Uterus (tissue), 3 donors: ENCODE measurements at regions not wholly inside any gene's neighbourhood (a gene's known extent, or its start where the extent isn't known, plus 50 kb on each side); places are given as distances from the start of the nearest gene placed in this dataset.

Experiments
- DNase-seq, 2 donors: peaks; one replicate each; pipeline ENCODE4 v3.0.0-alpha.2; 2019 to 2020
- H3K27ac ChIP-seq, 2 donors: fragments of 200-600 bp; sonication (generic); 1 replicate in 1 of 2; 2 replicates in 1 of 2; pipeline ENCODE4 v1.5.1; 2016 to 2018
- H3K27me3 ChIP-seq, 2 donors: fragments of 200-600 bp; sonication (generic); one replicate each; pipeline ENCODE4 v1.5.1; 2018 to 2019; ENCODE audit warnings: control low read depth in 1 of 2
- H3K36me3 ChIP-seq, 2 donors: fragments of 200-600 bp; sonication (generic); one replicate each; pipeline ENCODE4 v1.5.1; 2019; ENCODE audit warnings: control low read depth in 1 of 2
- H3K4me1 ChIP-seq, 2 donors: fragments of 200-600 bp; sonication (generic); one replicate each; pipeline ENCODE4 v1.5.1; 2018 to 2019; ENCODE audit warnings: control low read depth in 1 of 2
- H3K4me3 ChIP-seq, 2 donors: fragments of 200-600 bp; sonication (generic); 1 replicate in 1 of 2; 2 replicates in 1 of 2; pipeline ENCODE4 v1.5.1; 2018 to 2019; ENCODE audit warnings: mild to moderate bottlenecking in 1 of 2
- H3K9me3 ChIP-seq, 2 donors: fragments of 200-600 bp; sonication (generic); one replicate each; pipeline ENCODE4 v1.5.1; 2019; ENCODE audit warnings: control low read depth in 1 of 2
- CTCF ChIP-seq, 4 experiments: fragments of 200-600 bp in 2 of 4; fragments of 450-650 bp in 2 of 4; sonication (generic) in 2 of 4; IDR thresholded peaks; one replicate each; pipeline ENCODE4 v1.5.1; 2016 to 2019; ENCODE audit warnings: antibody characterized with exemption in 4 of 4, mild to moderate bottlenecking in 2 of 4, moderate library complexity in 1 of 4
- POLR2A ChIP-seq, 2 donors: fragments of 450-650 bp; IDR thresholded peaks; one replicate each; pipeline ENCODE4 v1.6.1; 2016; ENCODE audit warnings: antibody characterized with exemption in 2 of 2, mild to moderate bottlenecking in 1 of 2, moderate library complexity in 1 of 2
- intact Hi-C: fragments of 100-400 bp; cut with DNase I; formaldehyde crosslinking; loops from one replicate; pipeline ENCODE4 v1.15.1; 2023; ENCODE audit warnings: low total_unique reads
- donor health status: DM: yes; HTN: yes; CAD: no.

GRCh38 chr20:24370911-24371695, 98.3 kb upstream of the SYNDIG1 start:
- TF ChIP-seq POLR2A (IDR thresholded peaks at IDR 0.05) = no peak
- no peak for TF ChIP-seq CTCF (IDR thresholded peaks at IDR 0.05)
- Histone ChIP-seq H3K4me1 (no peaks in the 10 kb centered on the region), H3K36me3 (no peaks in the 10 kb centered on the region), H3K9me3 (no peaks in the 10 kb centered on the region), H3K27me3 (no peaks in the 10 kb centered on the region), H3K27ac (peak overlapping the region in 1 of 2 donors; percentile 2), H3K4me3 (no peak overlapping the region)
- no peak for DNase-seq
- intact Hi-C loops = no loop called here

GRCh38 chr20:24370249-24370648, 99.2 kb upstream of the SYNDIG1 start:
- intact Hi-C loops = no loop called here
- no peaks in the 10 kb centered on the region for H3K9me3 ChIP-seq
- no peaks in the 10 kb centered on the region for H3K27me3 ChIP-seq
- H3K4me3 ChIP-seq = no peak overlapping the region
- no peak overlapping the region for H3K27ac ChIP-seq
- no peak for TF ChIP-seq POLR2A (IDR thresholded peaks at IDR 0.05)
- TF ChIP-seq CTCF (IDR thresholded peaks at IDR 0.05) = no peak
- no peak for DNase-seq
- no peaks in the 10 kb centered on the region for H3K4me1 ChIP-seq
- H3K36me3 ChIP-seq = no peaks in the 10 kb centered on the region

- no peaks in the 10 kb centered on the region for H3K27me3 ChIP-seq
- TF ChIP-seq CTCF (IDR thresholded peaks at IDR 0.05) (no peak), POLR2A (IDR thresholded peaks at IDR 0.05) (no peak)
- intact Hi-C loops = no loop called here
- no peak overlapping the region for H3K27ac ChIP-seq
- H3K9me3 ChIP-seq = no peaks in the 10 kb centered on the region
- no peaks in the 10 kb centered on the region for H3K4me1 ChIP-seq
- DNase-seq = no peak
- H3K36me3 ChIP-seq = no peaks in the 10 kb centered on the region
- H3K4me3 ChIP-seq = no peak overlapping the region
Measured at GRCh38 chr20:24368253-24368652, 101.2 kb upstream of the SYNDIG1 start.

DNA sequence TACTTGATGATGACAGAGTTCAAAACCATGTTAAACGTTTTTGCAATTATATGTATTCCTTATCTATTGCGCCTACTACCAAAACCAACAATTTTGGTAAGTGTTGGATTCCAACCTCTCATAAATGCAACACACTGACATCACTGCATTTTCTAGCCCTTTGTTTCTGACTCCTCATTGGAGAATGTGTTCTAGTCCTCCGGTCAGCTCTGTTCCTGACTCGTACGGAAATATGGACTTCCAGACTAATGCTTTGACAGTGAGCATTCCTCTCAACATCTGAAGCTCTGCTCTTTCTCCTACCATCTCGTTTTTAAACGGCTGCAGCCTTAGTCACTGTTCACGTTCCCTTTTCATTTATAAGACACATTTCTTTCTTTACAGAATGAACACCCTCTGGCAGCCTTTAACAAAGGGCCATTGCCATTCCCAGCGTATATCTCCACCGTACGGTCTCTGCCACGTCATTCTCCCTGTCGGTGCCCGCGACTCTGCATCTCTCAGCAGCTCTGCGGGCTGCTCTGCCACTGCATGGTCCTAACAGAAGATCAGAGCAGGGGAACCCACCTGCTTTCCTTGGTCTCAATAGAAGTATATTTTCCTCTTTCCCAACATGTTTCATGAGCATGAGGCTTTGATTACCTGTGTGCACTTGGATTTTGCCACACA, 103.0 kb upstream of the SYNDIG1 start:
- H3K9me3 ChIP-seq = no peaks in the 10 kb centered on the region
- intact Hi-C loops = no loop called here
- H3K27ac ChIP-seq = no peak overlapping the region
- H3K4me1 ChIP-seq = no peaks in the 10 kb centered on the region
- H3K4me3 ChIP-seq = no peak overlapping the region
- TF ChIP-seq CTCF (IDR thresholded peaks at IDR 0.05) (no peak), POLR2A (IDR thresholded peaks at IDR 0.05) (no peak)
- H3K36me3 ChIP-seq = no peaks in the 10 kb centered on the region
- DNase-seq = no peak
- no peaks in the 10 kb centered on the region for H3K27me3 ChIP-seq

- no peaks in the 10 kb centered on the region for H3K4me1 ChIP-seq
- no peak for TF ChIP-seq POLR2A (IDR thresholded peaks at IDR 0.05)
- TF ChIP-seq CTCF (IDR thresholded peaks at IDR 0.05) = no peak
- H3K27me3 ChIP-seq = no peaks in the 10 kb centered on the region
- no peak for DNase-seq
- intact Hi-C loops = no loop called here
- H3K4me3 ChIP-seq = no peak overlapping the region
- H3K36me3 ChIP-seq = no peaks in the 10 kb centered on the region
- H3K9me3 ChIP-seq = no peaks in the 10 kb centered on the region
- no peak overlapping the region for H3K27ac ChIP-seq
Measured at GRCh38 chr20:24365670-24366069, 103.8 kb upstream of the SYNDIG1 start.
